ENCODE measurements at regions not wholly inside any gene's neighbourhood (a gene's known extent, or its start where the extent isn't known, plus 50 kb on each side); places are given as distances from the start of the nearest gene placed in this dataset.

DNA sequence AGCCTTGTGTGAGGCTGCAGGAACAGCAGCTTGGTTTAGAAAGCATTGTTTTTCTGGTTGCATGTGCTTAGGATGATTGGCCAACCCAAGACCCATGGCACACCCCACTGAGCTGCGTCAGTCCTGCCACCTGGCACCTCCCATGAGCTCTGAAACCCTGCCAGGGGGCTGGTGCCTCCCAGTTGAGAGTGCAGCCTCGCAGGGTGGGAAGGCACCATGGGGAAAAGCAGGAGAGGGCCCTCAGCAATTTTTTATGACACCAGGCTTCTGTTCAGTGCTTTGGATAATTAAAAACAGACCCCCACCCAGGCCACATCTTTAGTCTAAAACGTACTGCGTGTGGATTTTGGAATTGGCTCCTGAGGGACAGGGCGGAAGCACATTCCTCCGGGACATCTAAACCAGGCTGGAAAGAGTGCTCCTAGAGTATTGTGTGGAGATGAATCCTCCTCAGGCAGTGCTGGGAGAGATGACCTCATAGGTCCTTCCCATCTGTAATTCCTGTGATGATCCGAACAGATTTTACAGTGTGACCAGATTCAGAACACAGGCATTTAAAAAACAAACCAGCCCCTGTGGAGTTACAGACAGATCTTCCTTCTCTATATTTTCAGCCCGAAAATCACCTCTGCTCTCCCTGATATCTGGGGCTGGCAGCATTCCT lies 438.3 kb downstream of the ZNF521 start:
- no peaks in the 10 kb centered on the region for H3K4me1 ChIP-seq (ENCODE audit: control insufficient read depth in 4 of 4, insufficient read depth in 4 of 4, low read length in 3 of 4)
- DNase-seq (ENCODE audit: low spot score) = no peak

DNA sequence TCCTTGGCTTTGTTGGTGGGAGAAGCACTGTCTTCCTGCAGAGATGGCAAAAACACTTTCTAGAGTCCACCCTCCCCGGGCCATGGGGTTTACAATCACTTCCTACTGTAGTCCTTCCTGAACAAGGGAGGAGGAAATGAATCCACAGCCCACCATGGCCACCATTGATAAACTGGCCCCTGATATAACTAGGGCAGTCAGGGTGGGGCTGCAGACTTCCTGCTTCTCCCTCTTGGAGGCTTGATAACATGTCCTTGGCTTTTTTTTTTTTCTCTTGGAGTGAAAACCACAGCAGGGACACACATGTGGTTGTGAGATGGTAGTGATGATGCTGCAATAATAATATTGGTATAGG lies 437.8 kb downstream of the ZNF521 start:
- H3K9ac ChIP-seq (ENCODE audit: low read depth in 1 of 2, low read length in 2 of 2) = no peak overlapping the region
- H3K4me1 ChIP-seq (ENCODE audit: control insufficient read depth in 4 of 4, insufficient read depth in 4 of 4, low read length in 3 of 4) = no peaks in the 10 kb centered on the region
- WGBS = 31% methylated on average over 1 of the region's 1 CpG
- DNase-seq (ENCODE audit: low spot score) = no peak
- H3K27me3 ChIP-seq (ENCODE audit: control insufficient read depth in 4 of 4, insufficient read depth in 4 of 4, low read length in 3 of 4) = peaks cover 0 to 3% (median 1%) of the 10 kb centered on the region in 4 donors
- H3K27ac ChIP-seq (ENCODE audit: low read depth in 1 of 2, low read length in 2 of 2) = no peak overlapping the region
- no peaks in the 10 kb centered on the region for H3K9me3 ChIP-seq (ENCODE audit: control insufficient read depth in 4 of 4, low read length in 3 of 4)
- no peaks in the 10 kb centered on the region for H3K36me3 ChIP-seq (ENCODE audit: control insufficient read depth in 4 of 4, insufficient read depth in 3 of 4, low read depth in 1 of 4, low read length in 3 of 4)
- peak; percentile 37 for TF ChIP-seq YY1 (IDR thresholded peaks at IDR 0.05)
- TF ChIP-seq NR2F2 (IDR thresholded peaks at IDR 0.05) = peak; percentile 83
- no peak for TF ChIP-seq GABPA (IDR thresholded peaks at IDR 0.05 in 1 of 2, conservative IDR thresholded peaks at IDR 0.05 in 1 of 2)
- TF ChIP-seq, protein P1, sequence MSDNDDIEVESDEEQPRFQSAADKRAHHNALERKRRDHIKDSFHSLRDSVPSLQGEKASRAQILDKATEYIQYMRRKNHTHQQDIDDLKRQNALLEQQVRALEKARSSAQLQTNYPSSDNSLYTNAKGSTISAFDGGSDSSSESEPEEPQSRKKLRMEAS (IDR thresholded peaks at IDR 0.05) = peak; percentile 34
- H3K4me3 ChIP-seq (ENCODE audit: low read depth in 1 of 3, low read length in 3 of 3) = no peak overlapping the region

More for the DNA sequence above, 438.3 kb downstream of the ZNF521 start:
- H3K27ac ChIP-seq (ENCODE audit: low read depth in 1 of 2, low read length in 2 of 2) = no peak overlapping the region
- no peaks in the 10 kb centered on the region for H3K36me3 ChIP-seq (ENCODE audit: control insufficient read depth in 4 of 4, insufficient read depth in 3 of 4, low read depth in 1 of 4, low read length in 3 of 4)
- H3K9me3 ChIP-seq (ENCODE audit: control insufficient read depth in 4 of 4, low read length in 3 of 4) = no peaks in the 10 kb centered on the region
- no peak overlapping the region for H3K4me3 ChIP-seq (ENCODE audit: low read depth in 1 of 3, low read length in 3 of 3)
- TF ChIP-seq, protein P1 (IDR thresholded peaks at IDR 0.05) = no peak
- TF ChIP-seq, protein P2, sequence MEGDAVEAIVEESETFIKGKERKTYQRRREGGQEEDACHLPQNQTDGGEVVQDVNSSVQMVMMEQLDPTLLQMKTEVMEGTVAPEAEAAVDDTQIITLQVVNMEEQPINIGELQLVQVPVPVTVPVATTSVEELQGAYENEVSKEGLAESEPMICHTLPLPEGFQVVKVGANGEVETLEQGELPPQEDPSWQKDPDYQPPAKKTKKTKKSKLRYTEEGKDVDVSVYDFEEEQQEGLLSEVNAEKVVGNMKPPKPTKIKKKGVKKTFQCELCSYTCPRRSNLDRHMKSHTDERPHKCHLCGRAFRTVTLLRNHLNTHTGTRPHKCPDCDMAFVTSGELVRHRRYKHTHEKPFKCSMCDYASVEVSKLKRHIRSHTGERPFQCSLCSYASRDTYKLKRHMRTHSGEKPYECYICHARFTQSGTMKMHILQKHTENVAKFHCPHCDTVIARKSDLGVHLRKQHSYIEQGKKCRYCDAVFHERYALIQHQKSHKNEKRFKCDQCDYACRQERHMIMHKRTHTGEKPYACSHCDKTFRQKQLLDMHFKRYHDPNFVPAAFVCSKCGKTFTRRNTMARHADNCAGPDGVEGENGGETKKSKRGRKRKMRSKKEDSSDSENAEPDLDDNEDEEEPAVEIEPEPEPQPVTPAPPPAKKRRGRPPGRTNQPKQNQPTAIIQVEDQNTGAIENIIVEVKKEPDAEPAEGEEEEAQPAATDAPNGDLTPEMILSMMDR (IDR thresholded peaks at IDR 0.05; ENCODE audit: low read depth, low read length, missing input control) = no peak
- TF ChIP-seq YY1 (IDR thresholded peaks at IDR 0.05) = no peak
- TF ChIP-seq RAD21 (IDR thresholded peaks at IDR 0.05) = no peak
- H3K27me3 ChIP-seq (ENCODE audit: control insufficient read depth in 4 of 4, insufficient read depth in 4 of 4, low read length in 3 of 4) = peaks cover 0 to 3% (median 0%) of the 10 kb centered on the region in 4 donors
- 64% methylated on average over 8 of the region's 8 CpGs for WGBS
- H3K9ac ChIP-seq (ENCODE audit: low read depth in 1 of 2, low read length in 2 of 2) = no peak overlapping the region

DNA sequence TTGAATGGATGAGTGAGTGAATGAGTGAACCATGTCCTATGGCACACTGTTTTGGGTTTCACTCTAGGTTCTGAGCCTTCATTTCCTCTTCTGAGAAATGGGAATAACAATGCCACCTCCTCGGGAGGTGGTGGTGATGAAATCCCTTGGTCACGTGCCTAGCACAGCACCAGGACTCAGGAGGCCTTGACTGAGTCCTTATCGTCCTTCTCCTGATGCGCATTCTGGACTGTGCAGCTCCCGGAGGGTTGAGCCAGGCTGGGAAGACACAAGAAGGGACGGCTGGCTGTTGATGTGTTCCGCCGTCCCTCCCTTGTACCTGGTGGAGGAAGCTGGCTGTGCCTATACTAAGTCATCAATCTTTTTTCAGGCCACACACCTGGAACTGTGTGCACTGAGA lies 437.3 kb downstream of the ZNF521 start:
- Histone ChIP-seq H3K9ac (ENCODE audit: low read depth in 1 of 2, low read length in 2 of 2) (no peak overlapping the region), H3K27me3 (ENCODE audit: control insufficient read depth in 4 of 4, insufficient read depth in 4 of 4, low read length in 3 of 4) (peaks cover 0 to 4% (median 2%) of the 10 kb centered on the region in 4 donors), H3K9me3 (ENCODE audit: control insufficient read depth in 4 of 4, low read length in 3 of 4) (no peaks in the 10 kb centered on the region), H3K4me3 (ENCODE audit: low read depth in 1 of 3, low read length in 3 of 3) (no peak overlapping the region), H3K27ac (ENCODE audit: low read depth in 1 of 2, low read length in 2 of 2) (no peak overlapping the region), H3K36me3 (ENCODE audit: control insufficient read depth in 4 of 4, insufficient read depth in 3 of 4, low read depth in 1 of 4, low read length in 3 of 4) (no peaks in the 10 kb centered on the region), H3K4me1 (ENCODE audit: control insufficient read depth in 4 of 4, insufficient read depth in 4 of 4, low read length in 3 of 4) (no peaks in the 10 kb centered on the region)
- no peak for DNase-seq (ENCODE audit: low spot score)
- WGBS = 74% methylated on average over 8 of the region's 8 CpGs
- TF ChIP-seq, protein P3, sequence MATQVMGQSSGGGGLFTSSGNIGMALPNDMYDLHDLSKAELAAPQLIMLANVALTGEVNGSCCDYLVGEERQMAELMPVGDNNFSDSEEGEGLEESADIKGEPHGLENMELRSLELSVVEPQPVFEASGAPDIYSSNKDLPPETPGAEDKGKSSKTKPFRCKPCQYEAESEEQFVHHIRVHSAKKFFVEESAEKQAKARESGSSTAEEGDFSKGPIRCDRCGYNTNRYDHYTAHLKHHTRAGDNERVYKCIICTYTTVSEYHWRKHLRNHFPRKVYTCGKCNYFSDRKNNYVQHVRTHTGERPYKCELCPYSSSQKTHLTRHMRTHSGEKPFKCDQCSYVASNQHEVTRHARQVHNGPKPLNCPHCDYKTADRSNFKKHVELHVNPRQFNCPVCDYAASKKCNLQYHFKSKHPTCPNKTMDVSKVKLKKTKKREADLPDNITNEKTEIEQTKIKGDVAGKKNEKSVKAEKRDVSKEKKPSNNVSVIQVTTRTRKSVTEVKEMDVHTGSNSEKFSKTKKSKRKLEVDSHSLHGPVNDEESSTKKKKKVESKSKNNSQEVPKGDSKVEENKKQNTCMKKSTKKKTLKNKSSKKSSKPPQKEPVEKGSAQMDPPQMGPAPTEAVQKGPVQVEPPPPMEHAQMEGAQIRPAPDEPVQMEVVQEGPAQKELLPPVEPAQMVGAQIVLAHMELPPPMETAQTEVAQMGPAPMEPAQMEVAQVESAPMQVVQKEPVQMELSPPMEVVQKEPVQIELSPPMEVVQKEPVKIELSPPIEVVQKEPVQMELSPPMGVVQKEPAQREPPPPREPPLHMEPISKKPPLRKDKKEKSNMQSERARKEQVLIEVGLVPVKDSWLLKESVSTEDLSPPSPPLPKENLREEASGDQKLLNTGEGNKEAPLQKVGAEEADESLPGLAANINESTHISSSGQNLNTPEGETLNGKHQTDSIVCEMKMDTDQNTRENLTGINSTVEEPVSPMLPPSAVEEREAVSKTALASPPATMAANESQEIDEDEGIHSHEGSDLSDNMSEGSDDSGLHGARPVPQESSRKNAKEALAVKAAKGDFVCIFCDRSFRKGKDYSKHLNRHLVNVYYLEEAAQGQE (IDR thresholded peaks at IDR 0.05) = no peak
- TF ChIP-seq NR2F2 (IDR thresholded peaks at IDR 0.05) = no peak
- no peak for TF ChIP-seq HNF4A (conservative IDR thresholded peaks at IDR 0.05)
- no peak for TF ChIP-seq FOXA2 (IDR thresholded peaks at IDR 0.05)
- TF ChIP-seq GABPA (IDR thresholded peaks at IDR 0.05 in 1 of 2, conservative IDR thresholded peaks at IDR 0.05 in 1 of 2) = no peak
- TF ChIP-seq YY1 (IDR thresholded peaks at IDR 0.05) = no peak
- TF ChIP-seq HNF4G (IDR thresholded peaks at IDR 0.05) = no peak
- TF ChIP-seq, protein P4, sequence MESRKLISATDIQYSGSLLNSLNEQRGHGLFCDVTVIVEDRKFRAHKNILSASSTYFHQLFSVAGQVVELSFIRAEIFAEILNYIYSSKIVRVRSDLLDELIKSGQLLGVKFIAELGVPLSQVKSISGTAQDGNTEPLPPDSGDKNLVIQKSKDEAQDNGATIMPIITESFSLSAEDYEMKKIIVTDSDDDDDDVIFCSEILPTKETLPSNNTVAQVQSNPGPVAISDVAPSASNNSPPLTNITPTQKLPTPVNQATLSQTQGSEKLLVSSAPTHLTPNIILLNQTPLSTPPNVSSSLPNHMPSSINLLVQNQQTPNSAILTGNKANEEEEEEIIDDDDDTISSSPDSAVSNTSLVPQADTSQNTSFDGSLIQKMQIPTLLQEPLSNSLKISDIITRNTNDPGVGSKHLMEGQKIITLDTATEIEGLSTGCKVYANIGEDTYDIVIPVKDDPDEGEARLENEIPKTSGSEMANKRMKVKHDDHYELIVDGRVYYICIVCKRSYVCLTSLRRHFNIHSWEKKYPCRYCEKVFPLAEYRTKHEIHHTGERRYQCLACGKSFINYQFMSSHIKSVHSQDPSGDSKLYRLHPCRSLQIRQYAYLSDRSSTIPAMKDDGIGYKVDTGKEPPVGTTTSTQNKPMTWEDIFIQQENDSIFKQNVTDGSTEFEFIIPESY (IDR thresholded peaks at IDR 0.05) = no peak

Data from liver (tissue), 8 donors.